B cell (primary cell): ENCODE measurements at regions not wholly inside any gene's neighbourhood (a gene's known extent, or its start where the extent isn't known, plus 50 kb on each side); places are given as distances from the start of the nearest gene placed in this dataset.

Source experiments
- EZH2 ChIP-seq: IDR thresholded peaks from 2 replicates; pipeline ENCODE4 v1.6.1; 2012; ENCODE audit warnings: borderline replicate concordance, low read depth, mild to moderate bottlenecking, moderate library complexity, low read length; ENCODE audit not compliant: insufficient read depth, poor library complexity, severe bottlenecking
- TF ChIP-seq, protein P1 (sequence below): fragments of 200-600 bp; IDR thresholded peaks from one replicate; pipeline ENCODE4 v1.8.0; 2022; ENCODE audit warnings: antibody characterized with exemption, mild to moderate bottlenecking

DNA sequence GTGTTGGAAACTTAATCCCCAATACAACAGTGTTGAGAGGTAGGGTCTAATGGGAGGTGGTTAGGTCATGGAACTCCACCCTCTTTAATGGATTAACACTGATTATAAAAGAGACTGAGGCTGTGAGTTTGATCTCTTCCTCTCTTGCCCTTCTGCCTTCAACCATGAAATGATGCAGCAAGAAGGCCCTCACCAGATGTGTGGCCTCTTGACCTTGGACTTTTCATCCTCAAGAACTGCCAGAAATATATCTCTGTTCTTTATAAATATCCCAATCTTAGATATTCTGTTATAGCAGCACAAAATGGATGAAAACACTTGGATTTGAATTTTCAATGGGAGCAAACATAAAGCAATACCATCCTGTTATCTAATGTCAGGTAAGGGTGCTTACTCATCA, 67.6 kb downstream of the NMUR2 start:
- TF ChIP-seq, protein P1, sequence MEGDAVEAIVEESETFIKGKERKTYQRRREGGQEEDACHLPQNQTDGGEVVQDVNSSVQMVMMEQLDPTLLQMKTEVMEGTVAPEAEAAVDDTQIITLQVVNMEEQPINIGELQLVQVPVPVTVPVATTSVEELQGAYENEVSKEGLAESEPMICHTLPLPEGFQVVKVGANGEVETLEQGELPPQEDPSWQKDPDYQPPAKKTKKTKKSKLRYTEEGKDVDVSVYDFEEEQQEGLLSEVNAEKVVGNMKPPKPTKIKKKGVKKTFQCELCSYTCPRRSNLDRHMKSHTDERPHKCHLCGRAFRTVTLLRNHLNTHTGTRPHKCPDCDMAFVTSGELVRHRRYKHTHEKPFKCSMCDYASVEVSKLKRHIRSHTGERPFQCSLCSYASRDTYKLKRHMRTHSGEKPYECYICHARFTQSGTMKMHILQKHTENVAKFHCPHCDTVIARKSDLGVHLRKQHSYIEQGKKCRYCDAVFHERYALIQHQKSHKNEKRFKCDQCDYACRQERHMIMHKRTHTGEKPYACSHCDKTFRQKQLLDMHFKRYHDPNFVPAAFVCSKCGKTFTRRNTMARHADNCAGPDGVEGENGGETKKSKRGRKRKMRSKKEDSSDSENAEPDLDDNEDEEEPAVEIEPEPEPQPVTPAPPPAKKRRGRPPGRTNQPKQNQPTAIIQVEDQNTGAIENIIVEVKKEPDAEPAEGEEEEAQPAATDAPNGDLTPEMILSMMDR: no peak
- TF ChIP-seq EZH2: no peak
